IMR-90 (cell line): ENCODE measurements at regions not wholly inside any gene's neighbourhood (a gene's known extent, or its start where the extent isn't known, plus 50 kb on each side); places are given as distances from the start of the nearest gene placed in this dataset.

ENCODE experiments used
- MXI1 ChIP-seq: IDR thresholded peaks from 2 replicates; pipeline ENCODE4 v1.6.1; 2012; ENCODE audit warnings: low read depth, mild to moderate bottlenecking, low read length, moderate library complexity, borderline replicate concordance
- POLR2A ChIP-seq: IDR thresholded peaks from 2 replicates; pipeline ENCODE4 v1.6.1; 2012; ENCODE audit warnings: mild to moderate bottlenecking, low read depth, low read length
- RFX5 ChIP-seq: IDR thresholded peaks from 2 replicates; pipeline ENCODE4 v1.8.0; 2012; ENCODE audit warnings: low read depth, mild to moderate bottlenecking, low read length, moderate library complexity

DNA sequence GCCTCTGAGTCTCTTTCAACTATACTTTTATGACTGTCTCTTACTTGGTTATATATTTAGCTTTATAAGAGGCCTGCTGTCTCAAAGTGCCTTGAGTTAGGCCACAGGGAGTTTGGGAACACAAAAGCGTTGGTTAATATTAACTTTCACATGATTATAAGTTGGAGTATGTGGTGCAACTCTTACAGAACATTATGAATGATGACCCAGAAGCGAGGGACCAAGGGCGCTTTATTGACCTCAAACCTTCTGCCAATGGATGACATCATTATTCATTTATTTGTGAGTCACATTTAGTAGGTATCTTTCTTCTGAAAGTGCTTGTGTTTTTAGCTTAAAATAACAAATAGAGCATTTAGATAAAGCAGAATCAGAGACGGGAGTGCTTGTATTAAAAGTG, 298.0 kb upstream of the ZC3H12C start:
- TF ChIP-seq MXI1 (no peak), POLR2A (no peak), RFX5 (no peak)
